K562 (cell line): ENCODE measurements at regions not wholly inside any gene's neighbourhood (a gene's known extent, or its start where the extent isn't known, plus 50 kb on each side); places are given as distances from the start of the nearest gene placed in this dataset.

ENCODE experiments used
- DMBX1 ChIP-seq: fragments of 250-450 bp; sonication (Bioruptor Pico); IDR thresholded peaks from 2 replicates; pipeline ENCODE4 v1.8.0; 2022; ENCODE audit warnings: inconsistent platforms, mild to moderate bottlenecking, moderate library complexity, borderline replicate concordance
- FOXJ3 ChIP-seq: sonication (generic); formaldehyde crosslinking; IDR thresholded peaks from 2 replicates; pipeline ENCODE4 v1.4.0; 2020; ENCODE audit warnings: mild to moderate bottlenecking, missing genetic modification reagents
- HDAC1 ChIP-seq, 2 experiments: fragments of 450-650 bp; IDR thresholded peaks; 2 replicates each; pipeline ENCODE4 v1.6.1; 2016 to 2017; ENCODE audit warnings: inconsistent platforms in 1 of 2, mild to moderate bottlenecking in 1 of 2, moderate library complexity in 1 of 2
- MEF2D ChIP-seq: conservative IDR thresholded peaks from 2 replicates; pipeline ENCODE4 v1.6.1; 2016; ENCODE audit warnings: low read depth, missing genetic modification characterization, missing compliant biosample characterization
- TEAD1 ChIP-seq, 2 experiments: fragments of 450-650 bp in 1 of 2; sonication (generic) in 1 of 2; formaldehyde crosslinking; IDR thresholded peaks; 2 replicates each; pipeline versions ENCODE4 v1.4.0 to v1.8.0; 2020 to 2022; ENCODE audit warnings: mild to moderate bottlenecking in 2 of 2, missing genetic modification reagents in 1 of 2
- ZNF217 ChIP-seq: sonication (generic); formaldehyde crosslinking; IDR thresholded peaks from 2 replicates; pipeline ENCODE4 v1.8.0; 2022; ENCODE audit warnings: mild to moderate bottlenecking, missing genetic modification reagents
- ZNF445 ChIP-seq: fragments of 250-450 bp; sonication (Bioruptor Pico); IDR thresholded peaks from 2 replicates; pipeline ENCODE4 v1.4.0; 2020; ENCODE audit warnings: low read depth, mild to moderate bottlenecking, moderate library complexity
- ZNF778 ChIP-seq: fragments of 450-650 bp; formaldehyde crosslinking; IDR thresholded peaks from 2 replicates; pipeline ENCODE4 v1.4.0; 2020; ENCODE audit warnings: mild to moderate bottlenecking, moderate library complexity
- TF ChIP-seq, protein P1 (sequence below): sonication (generic); formaldehyde crosslinking; IDR thresholded peaks from 2 replicates; pipeline ENCODE4 v1.8.0; 2023; ENCODE audit warnings: mild to moderate bottlenecking, missing genetic modification reagents
- TF ChIP-seq, protein P2 (sequence below): fragments of 450-650 bp; IDR thresholded peaks from 2 replicates; pipeline ENCODE4 v1.7.1; 2018; ENCODE audit warnings: mild to moderate bottlenecking, low read depth; ENCODE audit not compliant: partially characterized antibody
- TF ChIP-seq, protein P3 (sequence below): sonication (generic); formaldehyde crosslinking; IDR thresholded peaks from 2 replicates; pipeline ENCODE4 v1.8.1; 2022; ENCODE audit warnings: missing genetic modification reagents
- TF ChIP-seq, protein P4 (sequence below): fragments of 450-650 bp; IDR thresholded peaks from 2 replicates; pipeline ENCODE4 v1.6.1; 2018; ENCODE audit not compliant: partially characterized antibody
- TF ChIP-seq, protein P5 (sequence below): sonication (generic); formaldehyde crosslinking; IDR thresholded peaks from 2 replicates; pipeline ENCODE4 v1.8.1; 2023; ENCODE audit warnings: mild to moderate bottlenecking, missing genetic modification reagents

DNA sequence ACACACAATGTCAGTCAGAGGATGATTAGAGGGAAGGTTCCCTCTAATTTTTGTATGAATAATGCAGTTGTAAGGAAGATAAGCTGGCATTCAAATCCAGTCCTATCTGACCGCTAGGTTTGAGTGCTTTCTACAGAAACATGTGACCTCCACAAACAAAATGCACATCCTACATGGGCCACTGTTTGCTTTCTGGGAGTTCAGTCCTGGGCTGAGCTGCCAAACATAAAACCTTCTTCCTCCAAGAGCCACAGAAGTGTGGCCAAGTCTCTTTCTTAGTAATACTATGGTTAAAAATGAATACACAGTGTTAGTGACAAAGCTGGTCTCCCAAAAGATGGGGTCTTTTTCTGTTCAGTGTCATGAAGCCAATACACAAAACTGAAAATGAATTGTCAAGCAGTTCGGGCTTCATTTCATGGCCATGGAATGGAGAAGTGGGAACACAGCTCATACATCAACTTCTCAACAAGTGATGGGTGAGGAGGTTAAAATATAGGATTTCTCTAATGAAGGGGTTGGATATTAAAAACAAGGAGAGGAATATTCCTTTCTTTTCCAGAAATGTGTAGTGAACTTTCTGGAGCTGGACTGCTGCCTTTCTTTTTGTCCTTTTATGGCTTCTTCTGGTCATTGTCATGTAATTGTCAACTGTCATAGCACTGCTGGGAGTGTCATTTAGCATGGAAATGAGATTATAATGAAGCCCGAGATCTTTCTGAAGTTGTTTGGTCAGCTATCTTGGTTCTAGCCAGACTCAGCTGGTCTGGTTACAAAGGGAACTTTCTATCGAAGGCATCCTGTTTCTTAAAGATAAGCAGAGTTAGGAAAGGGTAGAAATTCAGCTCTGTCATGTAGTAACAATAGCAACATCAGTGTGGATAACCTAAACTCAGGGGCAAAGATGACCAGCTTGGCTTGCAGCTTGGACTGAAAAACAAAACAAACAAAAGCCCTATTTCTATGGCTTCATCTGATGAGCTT, 135.1 kb downstream of the CHD1L start (continued):
- TF ChIP-seq, protein P1, sequence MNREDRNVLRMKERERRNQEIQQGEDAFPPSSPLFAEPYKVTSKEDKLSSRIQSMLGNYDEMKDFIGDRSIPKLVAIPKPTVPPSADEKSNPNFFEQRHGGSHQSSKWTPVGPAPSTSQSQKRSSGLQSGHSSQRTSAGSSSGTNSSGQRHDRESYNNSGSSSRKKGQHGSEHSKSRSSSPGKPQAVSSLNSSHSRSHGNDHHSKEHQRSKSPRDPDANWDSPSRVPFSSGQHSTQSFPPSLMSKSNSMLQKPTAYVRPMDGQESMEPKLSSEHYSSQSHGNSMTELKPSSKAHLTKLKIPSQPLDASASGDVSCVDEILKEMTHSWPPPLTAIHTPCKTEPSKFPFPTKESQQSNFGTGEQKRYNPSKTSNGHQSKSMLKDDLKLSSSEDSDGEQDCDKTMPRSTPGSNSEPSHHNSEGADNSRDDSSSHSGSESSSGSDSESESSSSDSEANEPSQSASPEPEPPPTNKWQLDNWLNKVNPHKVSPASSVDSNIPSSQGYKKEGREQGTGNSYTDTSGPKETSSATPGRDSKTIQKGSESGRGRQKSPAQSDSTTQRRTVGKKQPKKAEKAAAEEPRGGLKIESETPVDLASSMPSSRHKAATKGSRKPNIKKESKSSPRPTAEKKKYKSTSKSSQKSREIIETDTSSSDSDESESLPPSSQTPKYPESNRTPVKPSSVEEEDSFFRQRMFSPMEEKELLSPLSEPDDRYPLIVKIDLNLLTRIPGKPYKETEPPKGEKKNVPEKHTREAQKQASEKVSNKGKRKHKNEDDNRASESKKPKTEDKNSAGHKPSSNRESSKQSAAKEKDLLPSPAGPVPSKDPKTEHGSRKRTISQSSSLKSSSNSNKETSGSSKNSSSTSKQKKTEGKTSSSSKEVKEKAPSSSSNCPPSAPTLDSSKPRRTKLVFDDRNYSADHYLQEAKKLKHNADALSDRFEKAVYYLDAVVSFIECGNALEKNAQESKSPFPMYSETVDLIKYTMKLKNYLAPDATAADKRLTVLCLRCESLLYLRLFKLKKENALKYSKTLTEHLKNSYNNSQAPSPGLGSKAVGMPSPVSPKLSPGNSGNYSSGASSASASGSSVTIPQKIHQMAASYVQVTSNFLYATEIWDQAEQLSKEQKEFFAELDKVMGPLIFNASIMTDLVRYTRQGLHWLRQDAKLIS (CRISPR knock-in tag): no peak
- TF ChIP-seq, protein P2, sequence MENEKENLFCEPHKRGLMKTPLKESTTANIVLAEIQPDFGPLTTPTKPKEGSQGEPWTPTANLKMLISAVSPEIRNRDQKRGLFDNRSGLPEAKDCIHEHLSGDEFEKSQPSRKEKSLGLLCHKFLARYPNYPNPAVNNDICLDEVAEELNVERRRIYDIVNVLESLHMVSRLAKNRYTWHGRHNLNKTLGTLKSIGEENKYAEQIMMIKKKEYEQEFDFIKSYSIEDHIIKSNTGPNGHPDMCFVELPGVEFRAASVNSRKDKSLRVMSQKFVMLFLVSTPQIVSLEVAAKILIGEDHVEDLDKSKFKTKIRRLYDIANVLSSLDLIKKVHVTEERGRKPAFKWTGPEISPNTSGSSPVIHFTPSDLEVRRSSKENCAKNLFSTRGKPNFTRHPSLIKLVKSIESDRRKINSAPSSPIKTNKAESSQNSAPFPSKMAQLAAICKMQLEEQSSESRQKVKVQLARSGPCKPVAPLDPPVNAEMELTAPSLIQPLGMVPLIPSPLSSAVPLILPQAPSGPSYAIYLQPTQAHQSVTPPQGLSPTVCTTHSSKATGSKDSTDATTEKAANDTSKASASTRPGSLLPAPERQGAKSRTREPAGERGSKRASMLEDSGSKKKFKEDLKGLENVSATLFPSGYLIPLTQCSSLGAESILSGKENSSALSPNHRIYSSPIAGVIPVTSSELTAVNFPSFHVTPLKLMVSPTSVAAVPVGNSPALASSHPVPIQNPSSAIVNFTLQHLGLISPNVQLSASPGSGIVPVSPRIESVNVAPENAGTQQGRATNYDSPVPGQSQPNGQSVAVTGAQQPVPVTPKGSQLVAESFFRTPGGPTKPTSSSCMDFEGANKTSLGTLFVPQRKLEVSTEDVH: no peak
- no peak for TF ChIP-seq DMBX1
- TF ChIP-seq, protein P3, sequence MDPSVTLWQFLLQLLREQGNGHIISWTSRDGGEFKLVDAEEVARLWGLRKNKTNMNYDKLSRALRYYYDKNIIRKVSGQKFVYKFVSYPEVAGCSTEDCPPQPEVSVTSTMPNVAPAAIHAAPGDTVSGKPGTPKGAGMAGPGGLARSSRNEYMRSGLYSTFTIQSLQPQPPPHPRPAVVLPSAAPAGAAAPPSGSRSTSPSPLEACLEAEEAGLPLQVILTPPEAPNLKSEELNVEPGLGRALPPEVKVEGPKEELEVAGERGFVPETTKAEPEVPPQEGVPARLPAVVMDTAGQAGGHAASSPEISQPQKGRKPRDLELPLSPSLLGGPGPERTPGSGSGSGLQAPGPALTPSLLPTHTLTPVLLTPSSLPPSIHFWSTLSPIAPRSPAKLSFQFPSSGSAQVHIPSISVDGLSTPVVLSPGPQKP (CRISPR knock-in tag): no peak
- TF ChIP-seq HDAC1 (IDR thresholded peaks at IDR 0.05): peak in 1 of 2 experiments; percentile 56; a peak in 1 of 4 replicates
- TF ChIP-seq, protein P4, sequence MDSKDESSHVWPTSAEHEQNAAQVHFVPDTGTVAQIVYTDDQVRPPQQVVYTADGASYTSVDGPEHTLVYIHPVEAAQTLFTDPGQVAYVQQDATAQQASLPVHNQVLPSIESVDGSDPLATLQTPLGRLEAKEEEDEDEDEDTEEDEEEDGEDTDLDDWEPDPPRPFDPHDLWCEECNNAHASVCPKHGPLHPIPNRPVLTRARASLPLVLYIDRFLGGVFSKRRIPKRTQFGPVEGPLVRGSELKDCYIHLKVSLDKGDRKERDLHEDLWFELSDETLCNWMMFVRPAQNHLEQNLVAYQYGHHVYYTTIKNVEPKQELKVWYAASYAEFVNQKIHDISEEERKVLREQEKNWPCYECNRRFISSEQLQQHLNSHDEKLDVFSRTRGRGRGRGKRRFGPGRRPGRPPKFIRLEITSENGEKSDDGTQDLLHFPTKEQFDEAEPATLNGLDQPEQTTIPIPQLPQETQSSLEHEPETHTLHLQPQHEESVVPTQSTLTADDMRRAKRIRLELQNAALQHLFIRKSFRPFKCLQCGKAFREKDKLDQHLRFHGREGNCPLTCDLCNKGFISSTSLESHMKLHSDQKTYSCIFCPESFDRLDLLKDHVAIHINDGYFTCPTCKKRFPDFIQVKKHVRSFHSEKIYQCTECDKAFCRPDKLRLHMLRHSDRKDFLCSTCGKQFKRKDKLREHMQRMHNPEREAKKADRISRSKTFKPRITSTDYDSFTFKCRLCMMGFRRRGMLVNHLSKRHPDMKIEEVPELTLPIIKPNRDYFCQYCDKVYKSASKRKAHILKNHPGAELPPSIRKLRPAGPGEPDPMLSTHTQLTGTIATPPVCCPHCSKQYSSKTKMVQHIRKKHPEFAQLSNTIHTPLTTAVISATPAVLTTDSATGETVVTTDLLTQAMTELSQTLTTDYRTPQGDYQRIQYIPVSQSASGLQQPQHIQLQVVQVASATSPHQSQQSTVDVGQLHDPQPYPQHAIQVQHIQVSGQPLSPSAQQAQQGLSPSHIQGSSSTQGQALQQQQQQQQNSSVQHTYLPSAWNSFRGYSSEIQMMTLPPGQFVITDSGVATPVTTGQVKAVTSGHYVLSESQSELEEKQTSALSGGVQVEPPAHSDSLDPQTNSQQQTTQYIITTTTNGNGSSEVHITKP: no peak
- TF ChIP-seq ZNF217 (CRISPR knock-in tag): no peak
- no peak for TF ChIP-seq ZNF445 (CRISPR knock-in tag)
- TF ChIP-seq ZNF778 (CRISPR knock-in tag): no peak
- peak; percentile 52; the same call in 1 of the 2 replicates for TF ChIP-seq MEF2D (tag)
- TF ChIP-seq, protein P5, sequence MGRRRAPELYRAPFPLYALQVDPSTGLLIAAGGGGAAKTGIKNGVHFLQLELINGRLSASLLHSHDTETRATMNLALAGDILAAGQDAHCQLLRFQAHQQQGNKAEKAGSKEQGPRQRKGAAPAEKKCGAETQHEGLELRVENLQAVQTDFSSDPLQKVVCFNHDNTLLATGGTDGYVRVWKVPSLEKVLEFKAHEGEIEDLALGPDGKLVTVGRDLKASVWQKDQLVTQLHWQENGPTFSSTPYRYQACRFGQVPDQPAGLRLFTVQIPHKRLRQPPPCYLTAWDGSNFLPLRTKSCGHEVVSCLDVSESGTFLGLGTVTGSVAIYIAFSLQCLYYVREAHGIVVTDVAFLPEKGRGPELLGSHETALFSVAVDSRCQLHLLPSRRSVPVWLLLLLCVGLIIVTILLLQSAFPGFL (CRISPR knock-in tag): no peak
- TF ChIP-seq TEAD1 (CRISPR knock-in tag; IDR thresholded peaks at IDR 0.05): no peak
- TF ChIP-seq FOXJ3 (CRISPR knock-in tag): peak; percentile 53; the same call in 1 of the 2 replicates
